ENCODE measurements at regions not wholly inside any gene's neighbourhood (a gene's known extent, or its start where the extent isn't known, plus 50 kb on each side); places are given as distances from the start of the nearest gene placed in this dataset.

- H3K27ac Mint-ChIP-seq, result no peak overlapping the region
Measured at GRCh38 chr15:93144463-93145236, 55.6 kb upstream of the RGMA start.

GRCh38 chr15:93143186-93143585 lies 54.2 kb upstream of the RGMA start:
- no peak for DNase-seq (ENCODE audit: extremely low spot score, unreplicated experiment)
- Mint-ChIP-seq H3K27me3 (no peaks in the 10 kb centered on the region), H3K27ac (no peak overlapping the region), H3K4me3 (no peak overlapping the region), H3K4me1 (ENCODE audit: unreplicated experiment) (peaks cover 11% of the 10 kb centered on the region), H3K9me3 (no peaks in the 10 kb centered on the region), H3K36me3 (no peaks in the 10 kb centered on the region)
- no peak for TF ChIP-seq CTCF (conservative IDR thresholded peaks at IDR 0.05)

More at GRCh38 chr15:93144463-93145236, 55.6 kb upstream of the RGMA start:
- TF ChIP-seq CTCF (conservative IDR thresholded peaks at IDR 0.05), result no peak
- Mint-ChIP-seq H3K36me3 (no peaks in the 10 kb centered on the region), H3K9me3 (peaks cover 5% of the 10 kb centered on the region), H3K4me3 (no peak overlapping the region), H3K4me1 (ENCODE audit: unreplicated experiment) (no peaks in the 10 kb centered on the region), H3K27me3 (no peaks in the 10 kb centered on the region)
- no peak for DNase-seq (ENCODE audit: extremely low spot score, unreplicated experiment)

DNA sequence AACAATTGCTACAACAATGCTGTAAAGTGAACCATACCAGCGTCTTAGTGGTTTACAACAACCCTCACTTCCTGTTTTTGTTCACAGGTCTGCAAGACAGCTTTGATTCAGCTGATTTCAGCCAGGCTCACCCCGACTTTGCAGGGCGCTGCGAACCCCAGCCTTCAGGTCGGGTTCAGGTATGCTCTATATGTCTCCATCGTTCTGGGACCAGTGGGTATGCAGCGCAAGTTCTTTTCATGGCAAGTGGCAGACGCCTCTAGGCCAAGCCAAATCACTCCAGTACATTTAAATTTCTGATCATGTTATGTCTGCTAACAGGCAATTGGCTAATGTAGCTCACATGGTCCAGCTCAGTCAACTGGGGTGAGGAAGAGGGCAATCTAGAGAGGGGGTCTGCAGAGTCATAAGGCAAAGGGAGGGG lies 52.4 kb upstream of the RGMA start:
- no peaks in the 10 kb centered on the region for H3K27me3 Mint-ChIP-seq
- peaks cover 17% of the 10 kb centered on the region for H3K4me1 Mint-ChIP-seq (ENCODE audit: unreplicated experiment)

GRCh38 chr15:93139436-93139835 lies 50.4 kb upstream of the RGMA start:
- Mint-ChIP-seq H3K27me3 (peaks cover 4% of the 10 kb centered on the region), H3K9me3 (no peaks in the 10 kb centered on the region), H3K27ac (no peak overlapping the region), H3K4me3 (no peak overlapping the region), H3K36me3 (no peaks in the 10 kb centered on the region), H3K4me1 (ENCODE audit: unreplicated experiment) (peaks cover 25% of the 10 kb centered on the region)
- DNase-seq (ENCODE audit: extremely low spot score, unreplicated experiment), result no peak
- no peak for TF ChIP-seq CTCF (conservative IDR thresholded peaks at IDR 0.05)

More for the DNA sequence above, 52.4 kb upstream of the RGMA start:
- Mint-ChIP-seq H3K4me3 (no peak overlapping the region), H3K9me3 (no peaks in the 10 kb centered on the region), H3K36me3 (no peaks in the 10 kb centered on the region), H3K27ac (no peak overlapping the region)
- no peak for TF ChIP-seq CTCF (conservative IDR thresholded peaks at IDR 0.05)
- DNase-seq (ENCODE audit: extremely low spot score, unreplicated experiment), result no peak

DNA sequence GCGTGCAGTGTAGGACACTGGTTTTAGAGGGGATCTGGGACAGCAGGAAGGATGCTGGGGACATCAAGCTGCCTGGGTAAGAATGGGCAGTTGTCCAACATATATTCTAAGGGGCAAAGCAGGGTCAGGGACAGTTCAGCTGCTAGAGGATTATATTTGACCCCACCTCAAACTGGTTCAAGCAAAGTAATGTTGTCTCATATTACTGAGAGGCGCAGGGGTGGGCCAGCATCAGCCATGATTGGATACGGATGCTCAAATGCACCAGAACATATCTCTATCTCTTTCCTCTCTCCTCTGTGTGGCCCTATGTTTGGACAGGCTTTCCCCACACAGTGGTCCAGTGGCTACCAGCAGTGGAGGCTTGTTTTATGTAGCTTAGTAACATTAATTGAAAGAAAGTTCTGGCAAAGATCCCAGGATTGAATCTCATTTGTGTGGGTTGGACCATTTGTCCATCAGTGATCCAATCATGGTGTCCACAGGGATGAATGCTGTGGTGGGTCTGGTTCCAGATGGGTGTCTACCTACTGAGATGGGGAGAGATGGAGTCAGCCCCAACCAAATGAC lies 49.8 kb upstream of the RGMA start:
- Mint-ChIP-seq H3K27me3 (peaks cover 4% of the 10 kb centered on the region), H3K36me3 (no peaks in the 10 kb centered on the region), H3K4me3 (no peak overlapping the region), H3K9me3 (no peaks in the 10 kb centered on the region), H3K4me1 (ENCODE audit: unreplicated experiment) (peaks cover 26% of the 10 kb centered on the region), H3K27ac (no peak overlapping the region)
- no peak for DNase-seq (ENCODE audit: extremely low spot score, unreplicated experiment)
- TF ChIP-seq CTCF (conservative IDR thresholded peaks at IDR 0.05), result no peak
